CD4-positive, alpha-beta T cell treated with Interferon alpha-2 for 1 hour (primary cell): ENCODE measurements at regions not wholly inside any gene's neighbourhood (a gene's known extent, or its start where the extent isn't known, plus 50 kb on each side); places are given as distances from the start of the nearest gene placed in this dataset.
A peak's percentile ranks its signal among the peaks of the same experiment; 100 is the strongest.

ENCODE experiments used
- DNase-seq, 2 donors: peaks; one replicate each; pipeline ENCODE4 v3.0.0-alpha.2; 2020 to 2022

DNA sequence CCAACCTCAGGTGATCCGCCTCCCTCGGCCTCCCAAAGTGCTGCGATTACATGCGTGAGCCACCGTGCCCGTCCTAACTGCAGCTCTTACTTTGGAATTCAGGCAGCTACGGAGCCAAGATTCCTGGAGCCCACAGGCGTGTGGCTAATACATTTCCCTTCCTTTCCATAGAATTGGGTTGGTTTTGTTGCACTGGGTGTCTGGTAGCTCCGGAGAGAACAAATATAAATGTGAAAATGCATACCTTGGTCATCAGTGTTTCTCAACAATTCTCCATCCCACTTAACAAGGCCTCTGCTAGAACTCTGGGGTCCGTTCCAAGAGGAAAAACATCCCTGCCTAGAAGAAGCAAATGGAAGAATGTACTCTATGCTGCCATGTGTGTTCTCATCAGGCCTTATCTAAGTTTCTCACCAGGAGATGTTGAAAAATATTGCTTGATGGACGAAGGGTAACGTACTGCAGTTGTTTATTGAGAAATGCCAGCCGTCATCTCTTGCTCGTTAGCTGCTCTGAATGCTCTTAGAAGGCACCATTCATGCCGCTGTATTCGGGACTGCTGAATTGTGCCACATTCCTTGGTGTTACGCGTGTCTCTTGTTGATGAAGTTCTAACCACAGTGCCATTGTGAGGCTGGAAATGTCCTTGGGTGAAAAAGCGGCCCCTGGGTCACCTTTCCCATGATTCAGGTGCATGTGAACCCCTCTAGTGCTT, 50.5 kb upstream of the CD99 start:
- no peak for DNase-seq

DNA sequence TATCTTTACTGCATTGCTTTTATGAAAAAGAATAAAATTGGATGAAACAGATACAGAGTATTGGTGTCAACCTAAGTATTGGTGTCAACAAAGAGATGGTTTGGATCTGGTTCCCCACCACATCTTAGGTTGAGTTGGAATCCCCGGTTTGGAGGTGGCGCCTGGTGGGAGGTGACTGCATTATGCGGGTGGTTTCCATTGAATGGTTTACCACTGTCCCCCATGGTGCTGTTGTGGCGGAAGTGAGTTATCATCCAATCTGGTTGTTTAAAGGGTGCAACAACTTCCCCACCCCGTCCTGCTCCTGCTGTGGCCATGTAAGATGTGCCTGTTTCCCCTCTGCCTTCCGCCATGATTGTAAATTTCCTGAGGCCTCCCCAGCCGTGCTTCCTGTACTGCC, 52.8 kb upstream of the CD99 start:
- peak in 1 of 2 donors; percentile 26 for DNase-seq

DNA sequence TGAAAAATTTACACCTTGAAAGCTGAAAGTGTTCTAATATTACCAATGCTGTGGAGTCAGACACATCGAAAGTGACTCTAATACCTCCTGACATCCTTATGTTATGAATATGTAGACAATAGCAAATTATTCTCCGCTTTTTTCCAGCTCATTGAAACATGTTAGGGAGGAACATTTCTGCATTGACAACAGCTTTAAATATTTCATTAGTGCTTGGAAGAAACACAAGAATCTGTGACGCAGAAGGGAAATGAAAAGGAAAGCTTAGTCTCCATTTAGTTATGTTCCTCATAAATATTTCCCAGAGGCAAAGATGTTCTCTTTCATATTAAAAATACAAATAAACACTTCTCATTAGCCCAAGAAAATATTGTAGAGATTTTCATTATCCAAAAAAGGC, 55.8 kb upstream of the CD99 start:
- no peak for DNase-seq

DNA sequence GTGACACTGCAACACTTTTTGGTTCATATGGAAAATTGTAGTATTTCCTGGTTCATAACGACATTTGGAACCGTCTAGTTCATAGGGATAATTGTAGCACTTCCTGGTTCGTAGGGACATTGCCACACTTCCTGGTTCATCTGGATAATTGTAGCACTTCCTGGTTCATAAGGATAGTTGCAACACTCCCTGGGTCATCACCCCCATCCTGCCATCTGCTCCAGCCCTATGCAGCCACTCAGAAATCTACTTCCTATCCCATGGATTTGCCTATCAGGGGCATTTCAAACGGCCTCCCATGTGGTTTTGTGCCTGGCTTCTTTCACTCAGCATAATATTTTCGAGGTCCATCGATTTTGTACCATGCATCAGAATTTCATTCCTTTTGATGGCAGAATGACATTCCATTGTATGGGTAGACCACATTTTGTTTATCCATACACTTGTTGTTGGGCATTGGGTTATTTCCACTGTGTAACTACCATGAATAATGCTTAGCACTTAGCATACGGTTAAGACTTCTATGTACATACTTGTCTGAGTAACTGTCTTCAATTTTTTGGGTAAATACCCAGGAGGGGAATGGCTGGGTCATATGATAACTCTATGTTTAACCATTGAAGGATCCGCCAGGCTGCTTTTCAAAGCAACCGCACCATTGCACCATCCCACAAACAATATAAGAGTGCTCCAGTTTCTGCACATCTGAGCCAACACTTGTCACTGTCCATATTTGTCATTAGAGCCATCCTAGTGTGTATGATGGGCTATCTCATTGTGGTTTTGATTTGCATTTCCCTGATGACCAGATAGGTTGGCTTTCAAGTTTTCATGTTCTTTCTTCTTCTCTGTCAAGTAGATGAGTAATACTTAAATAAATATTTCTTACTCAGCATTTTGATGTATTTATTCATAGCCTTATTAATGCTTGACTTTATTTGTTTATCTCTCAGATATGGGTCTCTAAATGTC, 58.3 kb upstream of the CD99 start:
- peak in 1 of 2 donors; percentile 40 for DNase-seq

DNA sequence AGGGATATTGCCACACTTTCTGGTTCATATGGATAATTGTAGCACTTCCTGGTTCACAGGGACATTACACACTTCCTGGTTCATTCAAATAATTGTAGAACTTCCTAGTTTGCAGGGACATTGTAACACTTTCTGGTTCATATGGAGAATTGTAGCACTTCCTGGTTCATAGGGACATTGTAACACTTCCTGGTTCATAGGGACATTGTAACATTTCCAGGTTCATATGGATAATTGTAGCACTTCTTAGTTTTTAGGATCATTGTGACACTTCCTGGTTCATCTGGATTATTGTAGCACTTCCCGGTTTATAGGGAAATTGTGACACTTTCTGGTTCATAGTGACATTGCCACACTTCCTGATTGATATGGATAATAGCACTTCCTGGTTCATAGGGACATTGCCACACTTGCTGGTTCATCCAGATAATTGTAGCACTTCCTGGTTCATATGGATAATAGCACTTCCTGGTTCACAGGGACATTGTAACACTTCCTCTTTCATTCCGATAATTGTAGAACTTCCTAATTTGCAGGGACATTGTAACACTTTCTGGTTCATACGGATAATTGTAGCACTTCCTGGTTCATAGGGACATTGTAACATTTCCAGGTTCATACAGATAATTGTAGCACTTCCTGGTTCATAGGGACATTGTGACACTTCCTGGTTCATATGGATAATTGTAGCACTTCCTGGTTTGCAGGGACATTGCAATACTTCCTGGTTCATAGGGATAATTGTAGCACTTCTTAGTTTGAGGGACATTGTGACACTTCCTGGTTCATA, 59.2 kb upstream of the CD99 start:
- DNase-seq: peak; percentile 5 to 41

DNA sequence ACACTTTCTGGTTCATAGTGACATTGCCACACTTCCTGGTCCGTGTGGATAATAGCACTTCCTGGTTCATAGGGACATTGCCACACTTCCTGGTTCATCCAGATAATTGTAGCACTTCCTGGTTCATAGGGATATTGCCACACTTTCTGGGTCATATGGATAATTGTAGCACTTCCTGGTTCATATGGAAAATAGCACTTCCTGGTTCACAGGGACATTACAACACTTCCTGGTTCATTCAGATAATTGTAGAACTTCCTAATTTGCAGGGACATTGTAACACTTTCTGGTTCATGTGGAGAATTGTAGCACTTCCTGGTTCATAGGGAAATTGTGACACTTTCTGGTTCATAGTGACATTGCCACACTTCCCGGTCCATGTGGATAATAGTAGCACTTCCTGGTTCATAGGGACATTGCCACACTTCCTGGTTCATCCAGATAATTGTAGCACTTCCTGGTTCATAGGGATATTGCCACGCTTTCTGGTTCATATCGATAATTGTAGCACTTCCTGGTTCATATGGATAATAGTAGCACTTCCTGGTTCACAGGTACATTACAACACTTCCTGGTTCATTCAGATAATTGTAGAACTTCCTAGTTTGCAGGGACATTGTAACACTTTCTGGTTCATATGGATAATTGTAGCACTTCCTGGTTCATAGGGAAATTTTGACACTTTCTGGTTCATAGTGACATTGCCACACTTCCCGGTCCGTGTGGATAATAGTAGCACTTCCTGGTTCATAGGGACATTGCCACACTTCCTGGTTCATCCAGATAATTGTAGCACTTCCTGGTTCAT, 60.0 kb upstream of the CD99 start:
- DNase-seq: peak; percentile 75 to 83

DNA sequence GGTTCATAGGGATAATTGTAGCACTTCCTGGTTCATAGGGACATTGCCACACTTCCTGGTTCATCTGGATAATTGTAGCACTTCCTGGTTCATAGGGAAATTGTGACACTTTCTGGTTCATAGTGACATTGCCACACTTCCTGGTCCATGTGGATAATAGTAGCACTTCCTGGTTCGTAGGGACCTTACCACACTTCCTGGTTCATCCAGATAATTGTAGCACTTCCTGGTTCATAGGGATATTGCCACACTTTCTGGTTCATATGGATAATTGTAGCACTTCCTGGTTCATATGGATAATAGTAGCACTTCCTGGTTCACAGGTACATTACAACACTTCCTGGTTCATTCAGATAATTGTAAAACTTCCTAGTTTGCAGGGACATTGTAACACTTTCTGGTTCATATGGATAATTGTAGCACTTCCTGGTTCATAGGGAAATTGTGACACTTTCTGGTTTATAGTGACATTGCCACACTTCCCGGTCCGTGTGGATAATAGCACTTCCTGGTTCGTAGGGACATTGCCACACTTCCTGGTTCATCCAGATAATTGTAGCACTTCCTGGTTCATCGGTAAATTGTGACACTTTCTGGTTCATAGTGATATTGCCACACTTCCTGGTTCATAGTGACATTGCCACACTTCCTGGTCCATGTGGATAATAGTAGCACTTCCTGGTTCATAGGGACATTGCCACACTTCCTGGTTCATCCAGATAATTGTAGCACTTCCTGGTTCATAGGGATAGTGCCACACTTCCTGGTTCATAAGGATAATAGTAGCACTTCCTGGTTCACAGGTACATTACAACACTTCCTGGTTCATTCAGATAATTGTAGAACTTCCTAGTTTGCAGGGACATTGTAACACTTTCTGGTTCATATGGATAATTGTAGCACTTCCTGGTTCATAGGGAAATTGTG, 60.8 kb upstream of the CD99 start:
- peak; percentile 82 to 90 for DNase-seq

DNA sequence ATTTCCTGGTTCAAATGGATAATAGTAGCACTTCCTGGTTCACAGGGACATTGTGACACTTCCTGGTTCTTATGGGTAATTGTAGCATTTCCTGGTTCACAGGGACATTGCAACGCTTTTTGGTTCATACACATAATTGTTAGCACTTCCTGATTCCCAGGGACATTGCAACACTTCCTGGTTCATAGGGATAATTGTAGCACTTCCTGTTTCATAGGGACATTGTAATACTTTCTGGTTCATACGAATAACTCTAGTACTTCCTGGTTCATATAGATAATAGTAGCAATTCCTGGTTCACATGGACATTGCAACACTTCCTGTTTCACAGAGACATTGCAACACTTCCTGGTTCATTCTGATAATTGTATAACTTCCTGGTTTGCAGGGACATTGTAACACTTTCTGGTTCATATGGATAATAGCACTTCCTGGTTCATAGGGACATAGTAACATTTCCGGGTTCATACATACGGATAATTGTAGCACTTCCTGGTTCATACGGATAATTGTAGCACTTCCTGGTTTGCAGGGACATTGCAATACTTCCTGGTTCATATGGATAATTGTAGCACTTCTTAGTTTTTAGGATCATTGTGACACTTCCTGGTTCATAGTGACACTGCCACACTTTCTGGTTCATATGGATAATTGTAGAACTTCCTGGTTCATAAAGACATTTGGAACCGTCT, 61.6 kb upstream of the CD99 start:
- DNase-seq: peak; percentile 25 to 81

DNA sequence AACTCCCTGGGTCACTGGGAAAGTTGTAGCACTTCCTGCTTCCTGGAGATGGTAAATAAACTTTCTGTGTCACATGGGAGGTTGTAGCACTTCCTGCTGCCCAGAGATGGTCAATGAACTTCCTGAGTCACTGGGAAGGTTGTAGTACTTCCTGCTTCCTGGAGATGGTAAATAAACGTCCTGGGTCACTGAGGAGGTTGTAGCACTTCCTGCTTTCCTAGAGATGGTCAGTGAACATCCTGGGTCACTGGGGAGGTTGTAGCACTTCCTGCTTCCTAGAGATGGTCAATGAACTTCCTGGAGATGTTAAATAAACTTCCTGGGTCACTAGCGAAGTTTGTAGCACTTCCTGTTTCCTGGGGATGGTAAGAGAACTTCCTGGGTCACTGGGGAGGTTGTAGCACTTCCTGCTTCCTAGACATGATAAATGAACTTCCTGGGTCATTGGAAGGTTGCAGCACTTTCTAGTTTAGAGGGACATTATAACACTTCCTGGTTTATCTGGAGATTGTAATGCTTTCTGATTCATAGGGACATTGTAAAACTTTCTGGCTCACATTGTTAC, 62.3 kb upstream of the CD99 start:
- peak; percentile 11 to 67 for DNase-seq

DNA sequence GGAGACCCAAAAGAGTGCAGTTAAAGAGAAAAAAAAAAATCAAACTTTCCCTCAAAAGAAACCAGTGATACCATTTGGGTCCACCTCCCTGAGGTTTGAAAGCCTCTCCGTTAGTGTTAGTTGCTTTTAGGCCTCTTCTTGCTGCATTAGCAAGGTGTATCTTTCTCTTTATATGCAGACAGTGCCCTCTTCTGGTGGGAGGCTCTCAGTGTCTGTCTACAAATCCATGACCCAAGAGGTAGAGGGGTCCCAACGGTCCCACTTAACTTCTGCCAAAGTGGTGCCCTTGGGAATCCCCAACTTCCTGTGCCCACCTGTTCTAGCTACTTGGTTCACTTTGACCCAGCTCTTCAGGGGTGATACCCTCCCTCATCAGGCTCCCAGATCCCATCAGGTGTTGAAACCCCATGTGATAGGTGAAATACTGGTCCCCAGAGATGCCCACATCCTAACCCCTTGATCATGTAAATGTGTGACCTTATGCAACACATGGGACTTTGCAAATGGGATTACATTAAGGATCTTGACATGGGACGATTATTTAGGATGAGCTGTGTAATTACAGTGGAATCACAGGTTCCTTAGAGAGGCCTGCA, 63.7 kb upstream of the CD99 start:
- peak; percentile 44 to 62 for DNase-seq

DNA sequence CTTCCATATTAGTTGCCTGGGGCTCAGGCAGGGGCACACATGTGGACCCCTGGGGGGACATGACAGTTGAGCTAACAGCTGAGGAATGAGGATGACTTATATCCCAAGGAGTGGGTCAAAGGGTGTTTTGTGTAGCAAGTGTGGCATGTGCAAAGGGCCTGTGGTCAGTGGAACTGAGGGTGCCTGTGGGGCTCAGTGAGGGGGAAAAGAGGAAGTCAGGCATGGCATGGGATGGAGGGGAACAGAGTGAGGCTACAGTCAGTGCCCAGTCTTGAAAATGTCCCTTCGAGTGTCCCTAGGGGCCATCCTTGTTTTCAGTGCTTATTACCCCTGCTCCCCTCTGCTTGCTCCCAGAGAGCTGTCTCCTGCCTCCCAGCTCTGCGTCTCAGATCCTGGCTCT, 64.3 kb upstream of the CD99 start:
- no peak for DNase-seq

DNA sequence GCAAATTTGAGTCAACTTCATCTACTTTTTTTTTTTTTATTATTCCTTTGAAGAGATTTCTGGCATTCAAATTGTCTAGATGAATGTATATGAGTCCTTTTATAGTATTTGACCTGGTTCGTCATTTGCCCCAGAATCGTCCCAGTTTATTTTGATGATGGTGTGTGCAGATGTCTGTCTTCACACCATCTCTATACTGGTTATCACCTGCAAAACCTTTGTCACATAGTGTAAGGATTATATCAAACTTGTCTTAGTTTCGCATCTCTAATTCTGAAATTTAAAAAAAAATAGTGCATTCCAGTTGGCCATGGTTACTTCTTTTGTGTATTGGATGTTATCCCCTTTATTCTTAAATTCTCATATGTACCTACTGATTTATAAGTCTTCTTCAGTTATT, 70.5 kb upstream of the CD99 start:
- DNase-seq: no peak

DNA sequence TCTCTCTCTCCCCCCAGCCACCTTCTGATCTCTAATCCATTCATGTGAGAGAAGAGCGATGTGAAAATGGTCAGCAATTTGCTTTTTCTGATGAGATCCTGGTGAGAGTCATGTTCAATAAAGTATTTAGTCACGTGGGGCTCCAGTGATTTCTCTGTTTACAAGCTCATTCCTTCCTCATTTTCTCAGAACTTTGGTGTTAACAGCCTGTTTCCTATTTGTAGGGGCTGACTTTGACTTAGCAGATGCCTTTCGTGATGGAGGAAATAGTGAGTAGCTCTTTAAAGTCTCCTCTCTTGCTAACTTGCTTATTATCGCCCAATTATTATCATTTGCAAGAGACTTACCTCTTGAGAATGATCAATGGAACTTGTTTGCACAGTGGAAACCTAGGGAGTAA, 72.6 kb upstream of the CD99 start:
- no peak for DNase-seq

DNA sequence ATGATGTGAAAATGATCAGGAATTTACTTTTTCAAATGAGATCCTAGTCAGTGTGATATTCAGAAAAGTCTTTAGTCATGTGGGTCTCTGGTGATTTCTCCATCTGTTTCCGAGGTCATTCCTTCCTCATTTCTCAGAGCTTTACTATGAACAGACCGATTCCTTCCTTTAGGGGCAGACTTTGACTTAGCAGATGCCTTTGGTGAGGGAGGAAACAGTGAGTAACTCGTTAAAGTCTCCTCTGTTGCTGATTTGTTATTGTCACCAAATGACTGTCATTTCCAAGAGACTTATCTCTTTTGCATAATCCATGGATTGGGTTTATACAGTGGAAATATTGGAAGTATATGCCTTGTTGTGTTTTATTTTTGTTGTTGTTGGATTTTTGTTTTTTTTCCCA, 76.2 kb upstream of the CD99 start:
- peak; percentile 5 to 15 for DNase-seq

DNA sequence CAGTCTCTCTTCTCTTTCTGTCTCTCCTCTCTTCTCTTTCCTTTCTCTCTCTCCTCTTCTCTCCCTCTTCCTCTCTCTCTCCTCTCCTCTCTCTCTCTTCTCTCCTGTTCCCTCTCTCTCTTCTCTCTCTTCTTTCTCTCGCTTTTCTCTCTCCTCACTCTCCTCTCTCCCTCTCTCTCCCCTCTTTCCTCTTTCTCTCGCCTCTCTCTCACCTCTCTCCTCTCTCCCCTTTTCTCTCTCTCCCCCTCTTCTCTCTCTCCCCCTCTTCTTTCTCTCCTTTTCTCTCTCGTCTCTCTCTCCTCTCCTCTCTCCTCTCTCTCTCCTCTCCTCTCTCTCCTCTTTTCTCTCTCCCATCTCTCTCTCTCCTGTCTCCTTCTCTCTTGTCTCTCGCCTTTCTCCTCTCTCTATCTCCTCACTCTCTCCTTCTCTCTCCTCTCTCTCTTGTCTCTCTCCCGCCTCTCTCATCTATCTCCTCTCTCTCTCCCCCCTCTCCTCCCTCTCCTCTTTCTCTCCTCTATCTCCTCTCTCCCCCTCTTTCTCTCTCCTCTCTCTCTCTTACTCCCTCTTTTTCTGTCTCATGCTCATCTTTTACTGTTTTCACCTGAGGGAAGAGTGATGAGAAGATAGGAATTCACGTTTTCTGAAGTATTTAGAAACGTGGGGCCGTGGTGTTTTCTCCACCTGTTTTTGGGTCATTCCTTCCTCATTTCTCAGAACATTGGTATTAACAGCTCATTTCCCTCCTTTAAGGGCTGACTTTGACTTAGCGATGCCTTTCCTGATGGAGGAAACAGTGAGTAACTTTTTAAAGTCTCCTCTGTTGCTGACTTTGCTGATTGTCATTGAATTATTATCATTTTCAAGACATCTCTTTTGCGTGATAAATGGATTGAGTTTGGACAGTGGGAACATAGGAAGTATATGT, 80.6 kb upstream of the CD99 start:
- no peak for DNase-seq

DNA sequence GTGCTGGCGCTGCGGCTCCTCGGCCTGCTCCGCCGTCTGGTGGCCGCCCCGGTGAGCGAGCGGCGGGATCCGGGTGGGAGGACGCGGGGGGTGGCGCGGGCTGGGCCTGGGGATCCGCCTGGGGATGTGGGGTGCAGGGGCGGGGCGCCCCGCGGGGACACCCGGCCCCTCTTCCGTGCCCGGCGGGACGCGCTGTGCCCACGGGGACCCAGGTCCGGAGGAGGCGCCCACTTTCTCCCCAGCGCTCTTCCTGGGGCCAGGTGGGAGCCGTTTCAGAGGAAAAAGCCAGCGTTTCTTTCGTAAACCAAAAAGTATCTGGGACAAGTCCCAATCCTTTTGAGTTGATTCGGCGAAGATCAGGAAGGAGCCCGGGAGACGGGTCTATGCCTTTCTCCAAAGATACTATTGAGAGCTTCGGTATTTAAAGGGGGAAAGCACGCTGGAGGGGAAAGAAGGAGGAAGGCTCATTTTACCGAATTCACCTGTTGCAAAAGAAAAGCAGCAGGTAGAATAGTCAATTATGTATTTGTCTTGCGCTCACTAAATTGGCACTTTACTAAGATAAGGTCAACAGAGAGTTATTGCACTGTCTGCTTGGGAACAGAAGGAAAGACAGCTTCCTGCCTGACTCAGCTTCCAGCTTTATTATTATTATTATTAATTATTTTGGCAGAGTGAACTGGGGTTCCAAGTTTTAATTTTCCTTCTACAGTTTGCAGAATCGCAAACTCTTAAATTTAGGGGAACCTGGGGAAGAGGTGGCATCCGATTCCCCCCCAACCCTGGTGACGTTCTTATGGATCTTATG, 81.5 kb upstream of the CD99 start:
- peak in 1 of 2 donors; percentile 9 for DNase-seq

DNA sequence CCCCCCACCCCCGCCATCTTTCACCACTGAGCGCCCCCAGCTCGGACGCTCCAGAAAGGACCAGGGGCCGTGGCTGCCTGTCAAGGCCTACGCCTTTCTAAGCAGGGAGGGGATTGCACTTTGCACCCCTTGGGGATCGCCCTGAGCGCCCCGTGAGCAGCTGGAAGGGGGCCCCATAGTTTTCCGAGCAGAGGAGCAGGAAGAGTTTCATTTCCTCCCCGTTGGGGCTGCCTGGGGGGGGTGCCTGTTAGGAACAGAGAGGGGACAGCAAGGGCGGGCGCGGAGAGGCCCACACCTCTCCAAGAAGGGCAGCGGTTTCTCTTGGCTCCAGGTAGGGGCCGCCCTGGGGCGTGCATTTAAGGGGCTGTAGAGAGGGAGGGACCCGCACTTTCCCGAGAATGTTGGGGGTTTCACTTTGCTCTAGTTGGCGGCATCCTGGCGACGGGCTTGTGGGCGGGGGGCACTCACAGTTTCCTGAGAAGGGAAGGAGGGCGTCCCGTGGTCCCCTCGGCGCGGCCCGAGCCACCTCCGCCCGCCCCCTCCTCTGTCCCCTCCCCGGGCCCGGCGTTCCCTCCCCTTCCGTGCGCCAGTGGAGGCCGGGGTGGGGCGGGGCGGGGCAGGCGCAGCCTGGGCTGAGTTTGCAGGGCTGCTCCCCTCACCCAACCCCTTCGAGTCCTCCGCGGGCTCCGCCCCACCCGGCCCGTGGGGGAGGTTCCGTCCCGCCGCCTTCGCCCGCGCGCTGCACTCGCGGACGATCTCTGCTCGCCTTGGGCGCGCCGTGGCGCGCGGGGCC, 82.3 kb upstream of the CD99 start:
- DNase-seq: peak; percentile 86 to 89
